ENCODE measurements at regions not wholly inside any gene's neighbourhood (a gene's known extent, or its start where the extent isn't known, plus 50 kb on each side); places are given as distances from the start of the nearest gene placed in this dataset.
A peak's percentile ranks its signal among the peaks of the same experiment; 100 is the strongest.
"Not testable (repeated sequence)": the region's sequence is repeated elsewhere in the genome, so short reads cannot be mapped to it uniquely, and the experiment has no call there.

GRCh38 chr20:52049001-52049731 lies 142.4 kb downstream of the ZFP64 start:
- DNase-seq = no peak

- peak; percentile 3 to 35 for DNase-seq
These were observed 143.5 kb downstream of the ZFP64 start for GRCh38 chr20:52047811-52048764.

DNA sequence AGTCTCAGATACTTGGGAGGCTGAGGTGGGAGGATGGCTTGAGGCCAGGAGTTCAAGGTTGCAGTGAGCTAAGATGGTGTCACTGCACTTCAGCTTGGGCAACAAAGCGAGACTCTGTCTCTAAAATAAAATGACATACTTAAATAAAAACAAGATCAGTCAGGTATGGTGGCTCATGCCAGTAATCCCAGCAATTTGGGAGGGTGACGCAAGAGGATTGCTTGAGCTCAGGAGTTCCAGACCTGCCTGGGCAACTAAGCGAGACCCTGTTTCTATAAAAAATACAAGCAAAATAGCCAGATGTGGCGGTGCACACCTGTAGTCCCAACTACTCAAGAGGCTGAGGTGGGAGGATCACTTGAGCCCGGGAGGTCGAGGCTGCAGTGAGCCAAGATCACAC lies 149.6 kb downstream of the ZFP64 start:
- DNase-seq = no peak

GRCh38 chr20:52039790-52040189 lies 151.8 kb downstream of the ZFP64 start:
- DNase-seq = no peak

DNA sequence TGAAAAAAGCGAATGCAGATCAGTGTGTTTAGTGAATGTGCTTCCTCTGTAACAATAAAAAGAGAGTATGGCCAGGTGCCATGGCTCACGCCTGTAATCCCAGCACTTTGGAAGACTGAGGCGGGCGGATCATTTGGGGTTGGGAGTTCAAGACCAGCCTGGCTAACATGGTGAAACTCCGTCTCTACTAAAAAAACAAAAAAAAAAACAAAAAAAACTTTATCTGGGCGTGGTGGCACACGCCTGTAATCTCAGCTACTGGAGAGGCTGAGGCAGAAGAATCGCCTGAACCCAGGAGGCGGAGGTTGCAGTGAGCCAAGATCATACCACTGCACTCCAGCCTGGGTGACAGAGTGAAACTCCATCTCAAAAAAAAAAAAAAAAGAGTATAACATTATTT lies 152.9 kb downstream of the ZFP64 start:
- not testable (repeated sequence) for DNase-seq

GRCh38 chr20:52037370-52037769 lies 154.2 kb downstream of the ZFP64 start:
- DNase-seq = no peak

- DNase-seq = no peak
These were observed 155.6 kb downstream of the ZFP64 start for GRCh38 chr20:52035977-52036376.

DNA sequence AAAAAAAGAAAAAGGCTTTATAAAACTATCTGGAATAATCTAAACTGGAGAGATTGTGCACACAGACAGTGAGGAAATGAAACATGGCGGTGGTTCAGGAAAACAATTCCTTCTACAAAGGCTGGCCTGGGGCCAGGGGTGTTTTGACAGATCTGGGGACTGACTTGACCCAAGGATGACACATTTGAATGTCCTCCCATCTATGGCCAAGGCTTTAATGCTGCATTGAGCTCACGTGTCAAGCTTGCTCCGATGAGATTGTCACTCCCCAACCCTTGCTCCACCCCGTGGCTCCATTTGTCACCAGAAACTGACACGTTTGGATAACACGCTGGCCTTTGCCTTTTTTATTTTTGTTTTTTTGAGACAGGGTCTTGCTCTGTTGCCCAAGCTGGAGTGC lies 156.1 kb downstream of the ZFP64 start:
- no peak for DNase-seq

GRCh38 chr20:52034581-52034980 lies 157.0 kb downstream of the ZFP64 start:
- DNase-seq = no peak

GRCh38 chr20:52033313-52033712 lies 158.3 kb downstream of the ZFP64 start:
- DNase-seq = no peak

DNA sequence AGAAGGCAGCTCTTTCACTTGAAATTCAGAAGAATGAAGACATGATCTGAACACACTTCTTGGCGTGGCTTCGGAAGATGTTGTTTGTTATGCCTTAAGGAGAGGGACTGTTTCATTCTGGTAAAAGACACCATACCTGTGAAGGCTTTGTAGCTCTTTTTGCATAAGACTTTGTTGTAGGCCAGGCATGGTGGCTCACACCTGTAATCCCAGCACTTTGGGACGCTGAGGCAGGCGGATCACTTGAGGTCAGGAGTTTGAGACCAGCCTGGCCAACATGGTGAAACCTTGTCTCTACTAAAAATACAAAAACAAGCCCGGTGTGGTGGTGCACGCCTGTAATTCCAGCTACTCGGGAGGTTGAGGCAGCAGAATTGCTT lies 159.3 kb downstream of the ZFP64 start:
- DNase-seq = not testable (repeated sequence)

DNA sequence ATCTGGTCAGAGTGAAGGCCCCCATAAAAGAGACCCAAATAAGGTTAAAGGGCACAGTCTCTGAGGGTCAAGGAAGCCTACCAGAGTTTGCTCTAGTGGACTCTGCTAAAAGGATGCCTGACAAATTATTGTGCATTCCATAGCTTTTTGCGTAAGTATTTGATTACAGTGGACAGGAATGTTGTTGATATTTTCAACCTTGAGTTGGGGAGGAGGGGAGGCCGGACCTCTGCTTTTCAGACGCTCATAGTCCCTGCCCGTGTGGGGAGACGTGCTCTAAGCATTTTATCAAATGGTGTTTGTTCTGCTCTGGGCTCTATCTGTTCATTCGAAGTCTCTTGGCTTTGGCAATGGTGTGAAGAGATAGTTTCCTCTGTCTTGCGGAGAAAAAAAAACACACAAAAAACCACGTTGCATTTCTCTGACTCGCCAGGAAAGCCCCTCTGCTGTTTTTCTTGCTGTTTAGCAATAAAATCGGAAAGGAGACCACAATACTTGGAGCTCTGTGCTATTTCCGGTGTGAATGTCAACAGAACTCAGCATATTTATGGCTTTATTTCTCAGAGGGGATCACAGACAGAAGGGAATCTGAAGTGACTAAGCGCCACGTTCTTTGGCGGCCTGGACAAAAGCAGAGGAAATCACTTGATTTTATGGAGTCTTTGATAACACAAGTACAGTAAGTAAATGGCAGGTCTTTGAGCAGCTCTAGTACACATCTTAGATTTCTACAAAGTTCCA lies 159.8 kb downstream of the ZFP64 start:
- no peak for DNase-seq

DNA sequence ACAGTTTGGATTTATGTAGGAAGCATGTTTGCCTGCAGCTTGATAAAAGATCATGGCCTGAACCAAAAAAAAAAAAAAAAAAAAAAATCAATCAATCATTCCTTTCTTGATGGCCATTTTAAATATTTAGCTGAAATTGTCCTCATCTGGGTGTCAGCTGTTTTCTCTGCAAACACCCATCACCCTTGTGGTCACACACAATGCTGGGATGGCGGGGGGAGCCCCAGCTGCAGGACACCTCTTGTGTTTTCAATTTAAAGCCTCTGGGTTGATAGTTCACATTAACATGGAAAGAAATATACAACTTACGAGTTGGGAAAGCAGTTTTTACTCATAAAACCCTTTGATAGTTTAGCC lies 160.4 kb downstream of the ZFP64 start:
- DNase-seq = no peak

DNA sequence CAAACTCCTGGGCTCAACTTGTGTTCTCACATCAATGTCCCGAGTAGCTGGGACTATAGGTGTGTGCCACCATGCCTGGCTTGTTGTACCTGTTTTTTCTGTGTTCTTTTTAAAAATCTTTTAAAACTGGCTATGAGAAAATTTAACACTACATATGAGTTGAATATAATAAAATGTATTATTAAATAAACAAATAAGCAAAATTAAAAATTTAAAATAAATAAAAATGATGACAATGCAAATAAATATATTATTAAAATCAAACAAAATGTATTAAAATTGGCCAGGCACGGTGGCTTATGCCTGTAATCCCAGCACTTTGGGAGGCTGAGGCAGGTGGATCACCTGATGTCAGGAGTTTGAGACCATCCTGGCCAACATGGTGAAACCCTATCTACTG lies 162.4 kb downstream of the ZFP64 start:
- not testable (repeated sequence) for DNase-seq

GRCh38 chr20:52025938-52026337 lies 165.6 kb downstream of the ZFP64 start:
- no peak for DNase-seq

DNA sequence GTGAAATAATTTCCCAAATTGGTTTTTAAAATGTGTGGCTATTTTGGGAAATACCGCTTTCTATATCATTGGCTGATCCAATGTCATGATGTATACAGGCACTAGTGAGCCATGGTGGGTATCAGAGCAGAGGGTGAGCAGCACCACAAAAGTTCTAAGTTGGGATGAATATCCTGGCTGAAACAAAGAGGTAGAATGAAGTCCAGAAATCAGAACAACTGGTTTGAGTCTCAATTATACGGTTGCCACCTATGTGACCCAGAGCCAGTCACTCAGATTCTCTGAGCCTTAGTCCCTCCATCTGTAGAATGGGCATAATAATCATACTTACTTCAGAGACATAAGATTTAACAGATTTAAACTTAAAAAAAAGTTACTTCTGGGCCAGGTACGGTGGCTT lies 172.3 kb downstream of the ZFP64 start:
- DNase-seq = no peak

DNA sequence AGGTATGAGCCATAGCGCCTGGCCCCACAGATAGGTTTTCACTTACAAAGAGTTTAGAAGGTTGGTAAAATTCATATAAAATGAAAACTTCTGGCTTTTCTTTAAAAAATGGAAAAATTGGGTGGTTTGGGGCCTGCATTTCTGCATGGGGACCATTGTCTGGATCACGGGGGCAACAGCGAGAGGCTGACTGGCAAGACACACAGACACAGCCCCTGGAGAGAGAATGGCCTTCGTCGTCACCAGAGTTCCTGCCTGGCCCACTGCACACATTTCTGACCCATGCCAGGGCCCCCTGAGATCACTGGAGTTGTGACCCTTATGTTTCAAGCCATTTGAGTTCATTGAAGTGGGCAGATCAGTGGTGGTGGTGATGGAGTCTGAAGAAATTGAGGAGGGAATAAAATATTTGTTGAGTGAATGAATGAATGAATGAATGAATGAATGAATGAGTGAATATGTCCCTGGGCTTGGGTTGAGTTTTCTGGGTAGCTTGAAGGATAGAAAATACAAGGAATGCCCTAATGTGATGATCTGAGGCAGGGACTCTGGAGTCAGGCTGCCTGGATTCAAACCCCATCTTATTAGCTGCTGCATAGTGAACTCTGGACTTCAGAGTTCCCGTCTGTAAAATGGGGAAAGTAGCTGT lies 173.8 kb downstream of the ZFP64 start:
- no peak for DNase-seq

GRCh38 chr20:52016022-52016421 lies 175.6 kb downstream of the ZFP64 start:
- DNase-seq = no peak

GRCh38 chr20:52015155-52015554 lies 176.4 kb downstream of the ZFP64 start:
- DNase-seq = no peak

GRCh38 chr20:52012079-52012478 lies 179.5 kb downstream of the ZFP64 start:
- DNase-seq = no peak

GRCh38 chr20:52011093-52011492 lies 180.5 kb downstream of the ZFP64 start:
- DNase-seq = no peak

GRCh38 chr20:52010541-52010940 lies 181.0 kb downstream of the ZFP64 start:
- no peak for DNase-seq

DNA sequence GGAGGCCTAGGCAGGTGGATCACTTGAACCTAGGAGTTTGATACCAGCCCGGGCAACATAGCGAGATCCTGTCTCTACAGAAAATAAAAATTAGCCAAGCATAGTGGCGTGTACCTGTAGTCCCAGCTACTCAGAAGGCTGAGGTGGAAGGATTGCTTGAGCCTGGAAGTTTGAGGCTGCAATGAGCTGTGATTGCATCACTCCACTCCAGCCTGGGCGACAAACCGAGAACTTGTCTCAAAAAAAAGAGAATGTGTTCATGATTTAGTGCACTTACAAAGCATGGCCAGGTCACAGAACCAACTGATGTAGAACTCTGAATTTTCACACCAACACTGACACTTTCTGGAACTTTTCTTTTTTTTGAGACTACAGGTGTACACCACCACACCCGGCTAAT lies 182.7 kb downstream of the ZFP64 start:
- DNase-seq = no peak
